HCT116 (cell line): ENCODE measurements at regions not wholly inside any gene's neighbourhood (a gene's known extent, or its start where the extent isn't known, plus 50 kb on each side); places are given as distances from the start of the nearest gene placed in this dataset.
A peak's percentile ranks its signal among the peaks of the same experiment; 100 is the strongest.

Experiments used
- ATAC-seq: fragments of 200-7000 bp; cut with Tn5 transposase; 2 replicates; pipeline ENCODE4 v1.9.1; 2020; ENCODE audit warnings: mild to moderate bottlenecking, moderate library complexity
- BruUV-seq: library from RNA; stranded (reverse); fragments of 400-500 nt; replicated peaks from 2 replicates; lab custom pipeline; 2021; lab: Mats Ljungman, UMichigan
- CTCF ChIA-PET: fragments of 300-600 bp; sonication (Branson Sonifier 250); formaldehyde crosslinking; loops from one replicate; lab custom pipeline; 2021; ENCODE audit warnings: antibody characterized with exemption; lab: Charles Lee
- POLR2A ChIA-PET: fragments of 300-600, 350-600 bp; sonication (Branson Sonifier 250); formaldehyde crosslinking; loops from one replicate; lab custom pipeline; 2021; ENCODE audit warnings: antibody characterized with exemption; lab: Charles Lee
- RAD21 ChIA-PET, 2 experiments: fragments of 300-600 bp; sonication (Branson Sonifier 250); formaldehyde crosslinking; loops; one replicate each; lab custom pipeline; 2023; ENCODE audit warnings: low total read pairs in 2 of 2; ENCODE audit not compliant: uncharacterized antibody in 2 of 2, unreplicated experiment in 2 of 2, low non-redundant PET in 1 of 2; lab: Charles Lee
- DNase-seq: peaks from one replicate; pipeline ENCODE4 v3.0.0-alpha.2; 2010; ENCODE audit warnings: low read depth, low spot score
- H2AFZ ChIP-seq: fragments of 200-600 bp; shearing (Covaris generic), sonication (generic); 2 replicates; pipeline ENCODE4 v1.6.1; 2017; ENCODE audit warnings: low read depth, mixed run types, mixed read lengths, antibody characterized with exemption, low read length; ENCODE audit not compliant: poor library complexity, severe bottlenecking
- H3K27ac ChIP-seq: 2 replicates; pipeline ENCODE4 v1.5.1; 2012; ENCODE audit warnings: low read depth, low read length
- H3K27me3 ChIP-seq: fragments of 200-600 bp; sonication (generic); 2 replicates; pipeline ENCODE4 v1.6.1; 2016; ENCODE audit warnings: mixed run types, low read length, mixed read lengths; ENCODE audit not compliant: insufficient read depth
- H3K36me3 ChIP-seq, 2 experiments: fragments of 200-500 bp in 1 of 2; fragments of 200-600 bp in 1 of 2; sonication (Bioruptor generic) in 1 of 2; sonication (generic) in 1 of 2; 2 replicates each; pipeline versions ENCODE4 v1.5.1 to v1.6.1; 2014 to 2016; ENCODE audit warnings: low read length in 2 of 2, inconsistent platforms in 1 of 2, mixed read lengths in 1 of 2, mixed run types in 1 of 2; ENCODE audit not compliant: insufficient read depth in 2 of 2, control insufficient read depth in 1 of 2
- H3K4me1 ChIP-seq, 2 experiments: fragments of 200-600 bp in 1 of 2; sonication (generic) in 1 of 2; 2 replicates each; pipeline versions ENCODE4 v1.5.1 to v1.6.1; 2012 to 2017; ENCODE audit warnings: low read length in 2 of 2, inconsistent platforms in 1 of 2, mild to moderate bottlenecking in 1 of 2, mixed read lengths in 1 of 2, mixed run types in 1 of 2, moderate library complexity in 1 of 2; ENCODE audit not compliant: insufficient read depth in 2 of 2, control insufficient read depth in 1 of 2
- H3K4me2 ChIP-seq: fragments of 200-600 bp; sonication (generic); 2 replicates; pipeline ENCODE4 v1.6.1; 2017; ENCODE audit warnings: mixed run types, low read length, mixed read lengths
- H3K4me3 ChIP-seq, 2 experiments: fragments of 200-600 bp in 1 of 2; sonication (generic) in 1 of 2; replicated peaks in 1 of 2; 2 replicates each; pipeline ENCODE4 v1.5.1; 2011 to 2016; ENCODE audit warnings: low read length in 2 of 2, control low read depth in 1 of 2, low read depth in 1 of 2, mild to moderate bottlenecking in 1 of 2, mixed read lengths in 1 of 2, mixed run types in 1 of 2
- H3K79me2 ChIP-seq: fragments of 200-600 bp; sonication (generic); 2 replicates; pipeline ENCODE4 v1.6.1; 2017; ENCODE audit warnings: mild to moderate bottlenecking, mixed run types, low read length, moderate library complexity, mixed read lengths; ENCODE audit not compliant: insufficient read depth
- H3K9ac ChIP-seq: fragments of 200-600 bp; sonication (generic); 2 replicates; pipeline ENCODE4 v1.6.1; 2016; ENCODE audit warnings: low read length, mixed read lengths
- H3K9me2 ChIP-seq: fragments of 200-600 bp; sonication (generic), shearing (Covaris generic); 2 replicates; pipeline ENCODE4 v1.6.1; 2017; ENCODE audit warnings: mixed run types, mild to moderate bottlenecking, moderate library complexity; ENCODE audit not compliant: insufficient read depth
- H3K9me3 ChIP-seq, 2 experiments: fragments of 200-500 bp in 1 of 2; fragments of 200-600 bp in 1 of 2; sonication (Bioruptor generic) in 1 of 2; sonication (generic) in 1 of 2; 2 replicates each; pipeline ENCODE4 v1.6.1; 2014 to 2017; ENCODE audit warnings: low read length in 2 of 2, mixed read lengths in 2 of 2, inconsistent platforms in 1 of 2, low read depth in 1 of 2, mild to moderate bottlenecking in 1 of 2, mixed run types in 1 of 2, moderate library complexity in 1 of 2; ENCODE audit not compliant: control insufficient read depth in 1 of 2, insufficient read depth in 1 of 2
- H4K20me1 ChIP-seq: fragments of 200-600 bp; sonication (generic), shearing (Covaris generic); 2 replicates; pipeline ENCODE4 v1.6.1; 2017; ENCODE audit warnings: mixed run types, mild to moderate bottlenecking, moderate library complexity; ENCODE audit not compliant: insufficient read depth
- CBX3 ChIP-seq: IDR thresholded peaks from 2 replicates; pipeline ENCODE4 v1.6.1; 2012; ENCODE audit warnings: low read depth
- CTCF ChIP-seq, 3 experiments: fragments of 200-600 bp in 1 of 3; sonication (generic) in 1 of 3; IDR thresholded peaks in 2 of 3; conservative IDR thresholded peaks in 1 of 3; 2 replicates each; pipeline ENCODE4 v1.5.1; 2012 to 2017; ENCODE audit warnings: low read depth in 2 of 3, low read length in 2 of 3, antibody characterized with exemption in 1 of 3, borderline replicate concordance in 1 of 3, control low read depth in 1 of 3, mild to moderate bottlenecking in 1 of 3, mixed read lengths in 1 of 3, mixed run types in 1 of 3, moderate library complexity in 1 of 3; ENCODE audit not compliant: insufficient read depth in 1 of 3
- RAD21 ChIP-seq: IDR thresholded peaks from 2 replicates; pipeline ENCODE4 v1.6.1; 2012; ENCODE audit warnings: low read depth, mild to moderate bottlenecking
- ZBTB33 ChIP-seq: IDR thresholded peaks from 2 replicates; pipeline ENCODE4 v1.6.1; 2011; ENCODE audit warnings: mild to moderate bottlenecking, low read length, moderate library complexity; ENCODE audit not compliant: insufficient replicate concordance; ENCODE audit errors: extremely low read depth
- intact Hi-C: fragments of 100-400 bp; cut with micrococcal nuclease; formaldehyde crosslinking; loops from 2 replicates; pipeline ENCODE4 v1.10.0; 2022

- 0 out of 2 replicates have a peak overlapping the region, but pooled peaks have one; percentile 13 for H3K4me2 ChIP-seq
- TF ChIP-seq RAD21 (peak; percentile 95), CTCF (IDR thresholded peaks at IDR 0.05 in 2 of 3, conservative IDR thresholded peaks at IDR 0.05 in 1 of 3; ENCODE audit: borderline replicate concordance in 1 of 3, insufficient read depth in 1 of 3, low read depth in 2 of 3, low read length in 2 of 3) (peak; percentile 65 to 96 (median 81)), ZBTB33 (no peak), CBX3 (no peak)
- TF ChIP-seq, all 23 proteins: peak for 2
- intact Hi-C loops: loop anchor here (1.0 to 10.0 kb wide), 4 partner anchors 201 to 1671 kb away; no protein-coding TSS in a partner anchor
- Histone ChIP-seq H3K4me1 (no peaks in the 10 kb centered on the region), H3K9ac (no peak overlapping the region), H3K36me3 (no peaks in the 10 kb centered on the region), H4K20me1 (no peaks in the 10 kb centered on the region), H3K27me3 (no peaks in the 10 kb centered on the region), H3K79me2 (no peaks in the 10 kb centered on the region), H3K4me3 (no peak overlapping the region), H2AFZ (peak overlapping the region; percentile 96), H3K9me2 (no peaks in the 10 kb centered on the region), H3K9me3 (no peaks in the 10 kb centered on the region), H3K27ac (no peak overlapping the region)
- BruUV-seq: no TSS peak
- CTCF ChIA-PET: interaction anchor here (0.6 to 2.8 kb wide), 10 partner anchors 8 to 1676 kb away, joined by 3 to 7 read pairs (median 3); no protein-coding TSS in a partner anchor
- POLR2A ChIA-PET: interaction anchor here (0.6 kb wide), 1 partner anchor 655 kb away, joined by 6 read pairs; no protein-coding TSS in a partner anchor
- ATAC-seq: peak; percentile 98
- RAD21 ChIA-PET: no interaction called here
- peak; percentile 62 for DNase-seq
These were observed 333.9 kb downstream of the HACE1 start for GRCh38 chr6:104525677-104526322.
